Muscle of leg (tissue), 3 donors: ENCODE measurements at regions not wholly inside any gene's neighbourhood (a gene's known extent, or its start where the extent isn't known, plus 50 kb on each side); places are given as distances from the start of the nearest gene placed in this dataset.
A peak's percentile ranks its signal among the peaks of the same experiment; 100 is the strongest.
"Not testable (repeated sequence)": the region's sequence is repeated elsewhere in the genome, so short reads cannot be mapped to it uniquely, and the experiment has no call there.

Source experiments
- DNase-seq: peaks from one replicate; pipeline ENCODE4 v3.0.0; 2013
- H3K27ac ChIP-seq: one replicate; pipeline ENCODE4 v1.5.1; 2013; ENCODE audit warnings: mild to moderate bottlenecking, low read length, control low read depth
- H3K27me3 ChIP-seq: one replicate; pipeline ENCODE4 v1.6.1; 2013; ENCODE audit warnings: low read length; ENCODE audit not compliant: control insufficient read depth, insufficient read depth
- H3K36me3 ChIP-seq: one replicate; pipeline ENCODE4 v1.6.1; 2013; ENCODE audit warnings: low read length; ENCODE audit not compliant: control insufficient read depth, insufficient read depth
- H3K4me1 ChIP-seq: one replicate; pipeline ENCODE4 v1.6.1; 2013; ENCODE audit warnings: low read length; ENCODE audit not compliant: control insufficient read depth, insufficient read depth
- H3K4me3 ChIP-seq: one replicate; pipeline ENCODE4 v1.5.1; 2013; ENCODE audit warnings: low read length, control low read depth
- H3K9me3 ChIP-seq: replicated peaks from 2 replicates; pipeline ENCODE4 v1.6.1; 2013; ENCODE audit warnings: low read depth, low read length; ENCODE audit not compliant: control insufficient read depth
- WGBS: methylation state at CpG from one replicate; pipeline ENCODE4 v1.1.5; 2013; ENCODE audit warnings: missing lambda C conversion rate; ENCODE audit not compliant: insufficient coverage; 5-methylcytosine and 5-hydroxymethylcytosine counted together

DNA sequence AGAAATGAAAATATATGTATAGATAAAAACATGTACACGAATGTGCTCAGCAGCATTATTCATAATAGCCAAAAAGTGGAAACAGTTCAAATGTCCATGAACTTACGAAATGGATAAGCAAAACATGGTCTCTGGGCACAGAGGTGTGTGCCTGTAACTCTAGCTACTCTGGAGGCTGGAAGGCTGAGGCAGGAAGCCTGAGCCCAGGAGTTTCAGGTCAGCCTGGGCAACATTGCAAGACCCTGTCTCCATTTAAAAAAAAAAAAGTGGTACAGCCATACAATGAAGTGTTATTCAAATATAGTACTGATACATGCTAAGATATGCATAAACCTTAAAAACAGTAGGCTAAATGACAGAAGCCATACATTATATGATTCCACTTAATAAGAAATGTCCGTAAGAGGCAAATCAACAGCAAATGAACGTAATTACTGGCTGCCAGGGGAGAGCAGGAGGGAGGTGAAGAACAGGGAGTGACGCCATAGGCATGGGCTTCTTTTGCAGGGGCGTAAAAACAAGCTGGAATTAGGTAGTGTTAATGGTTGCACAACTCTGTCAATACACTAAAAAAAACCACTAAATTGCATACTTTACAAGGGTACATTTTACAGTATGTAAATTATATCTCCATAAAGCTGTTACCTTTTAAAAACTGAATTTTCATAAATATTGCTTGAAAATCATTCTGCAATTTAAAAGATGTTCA is 87.2 kb upstream of the PLEKHM1 start:
- no peak overlapping the region for H3K27ac ChIP-seq
- no peak for DNase-seq
- H3K4me3 ChIP-seq = no peak overlapping the region
- peaks cover 5% of the 10 kb centered on the region for H3K4me1 ChIP-seq
- 73% methylated on average over 1 of the region's 6 CpGs for WGBS
- no peaks in the 10 kb centered on the region for H3K9me3 ChIP-seq
- peaks cover 13% of the 10 kb centered on the region for H3K36me3 ChIP-seq
- H3K27me3 ChIP-seq = no peaks in the 10 kb centered on the region

DNA sequence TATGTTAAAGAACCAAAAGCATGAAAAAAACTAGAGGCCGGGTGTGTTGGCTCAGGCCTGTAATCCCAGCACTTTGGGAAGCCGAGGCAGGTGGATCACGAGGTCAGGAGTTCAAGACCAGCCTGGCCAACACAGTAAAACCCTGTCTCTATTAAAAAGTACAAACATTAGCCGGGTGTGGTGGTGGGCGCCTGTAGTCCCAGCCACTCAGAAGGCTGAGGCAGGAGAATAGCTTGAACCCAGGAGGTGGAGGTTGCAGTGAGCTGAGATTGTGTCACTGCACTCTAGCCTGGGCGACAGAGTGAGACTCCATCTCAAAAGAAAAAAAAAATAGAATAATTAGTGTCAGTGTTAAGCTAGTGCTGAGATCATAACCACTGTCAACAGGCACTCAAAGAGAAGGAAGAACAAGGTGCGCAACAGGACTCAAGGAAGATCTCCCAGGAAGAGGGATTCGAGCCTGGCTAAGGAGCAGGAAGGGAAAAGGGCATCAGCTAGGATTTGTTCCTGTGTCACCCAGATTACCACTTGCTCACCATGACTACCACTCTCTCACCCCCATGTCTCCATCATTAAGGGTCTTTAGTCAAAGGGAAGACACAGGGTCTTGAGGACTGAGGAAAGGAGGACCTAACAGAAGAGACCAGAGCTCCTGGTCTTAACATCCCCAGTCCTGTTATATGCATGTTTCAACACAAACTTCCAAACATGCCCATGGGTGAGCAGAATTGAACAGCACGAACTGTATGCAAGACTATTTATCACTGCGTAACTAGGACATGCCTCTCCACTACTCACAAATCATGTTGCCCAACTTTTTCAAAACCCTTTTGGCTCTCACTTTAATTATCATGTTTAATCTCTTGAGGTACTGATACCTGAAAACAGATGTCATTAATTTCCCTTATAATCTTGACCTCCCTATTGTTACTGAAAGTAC is 88.3 kb upstream of the PLEKHM1 start:
- H3K9me3 ChIP-seq = no peaks in the 10 kb centered on the region
- H3K4me1 ChIP-seq = peaks cover 7% of the 10 kb centered on the region
- WGBS = 95% methylated on average over 5 of the region's 10 CpGs
- no peaks in the 10 kb centered on the region for H3K27me3 ChIP-seq
- DNase-seq = no peak
- peaks cover 13% of the 10 kb centered on the region for H3K36me3 ChIP-seq
- H3K27ac ChIP-seq = no peak overlapping the region
- H3K4me3 ChIP-seq = no peak overlapping the region

DNA sequence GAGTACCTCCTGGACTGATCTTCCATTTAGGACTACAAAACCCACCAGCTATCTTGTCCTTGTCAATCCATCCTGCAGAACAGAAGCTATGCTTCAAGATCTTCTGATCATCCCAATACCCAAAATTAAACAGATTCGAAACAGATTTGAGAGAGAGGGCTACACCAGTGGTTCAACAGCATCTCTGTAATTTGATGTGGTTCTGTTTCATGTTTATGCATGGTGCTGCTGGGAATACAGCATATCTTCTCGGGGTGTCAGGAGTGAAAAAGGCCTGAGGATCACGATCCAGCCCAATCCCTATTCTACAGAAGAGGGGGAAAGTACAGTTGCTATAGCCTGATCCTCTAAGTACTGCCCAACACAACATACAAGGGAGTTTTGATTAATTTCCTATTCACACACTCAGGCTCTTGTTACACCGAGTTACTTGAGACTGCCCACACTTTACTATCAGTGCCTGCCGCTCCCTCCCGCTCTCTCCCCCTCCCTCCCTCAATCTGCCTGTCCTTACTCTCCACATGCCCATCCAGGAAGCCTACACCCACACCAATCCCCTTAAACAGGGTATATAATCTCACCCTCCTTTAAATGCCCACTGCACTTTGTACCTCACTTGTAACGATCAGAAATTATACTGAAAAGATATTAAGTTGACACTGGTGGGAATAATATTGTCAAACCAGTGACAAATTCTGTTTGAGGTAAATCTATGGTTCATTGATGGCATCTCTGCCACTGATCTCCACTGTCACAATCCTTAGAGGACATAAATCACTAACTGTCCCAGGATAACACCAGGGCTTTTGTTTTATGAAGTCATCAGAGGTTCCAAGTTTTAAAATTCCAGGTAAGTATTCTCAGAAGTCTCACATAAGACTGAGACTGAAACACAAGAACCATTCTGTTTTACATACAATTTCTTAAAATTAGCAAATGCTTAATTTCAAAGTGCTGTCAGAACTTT is 89.3 kb upstream of the PLEKHM1 start:
- Histone ChIP-seq H3K4me3 (no peak overlapping the region), H3K27me3 (no peaks in the 10 kb centered on the region), H3K27ac (no peak overlapping the region), H3K4me1 (peaks cover 11% of the 10 kb centered on the region), H3K9me3 (no peaks in the 10 kb centered on the region), H3K36me3 (peaks cover 13% of the 10 kb centered on the region)
- WGBS = 66% methylated on average over 4 of the region's 7 CpGs
- DNase-seq = peak; percentile 16

DNA sequence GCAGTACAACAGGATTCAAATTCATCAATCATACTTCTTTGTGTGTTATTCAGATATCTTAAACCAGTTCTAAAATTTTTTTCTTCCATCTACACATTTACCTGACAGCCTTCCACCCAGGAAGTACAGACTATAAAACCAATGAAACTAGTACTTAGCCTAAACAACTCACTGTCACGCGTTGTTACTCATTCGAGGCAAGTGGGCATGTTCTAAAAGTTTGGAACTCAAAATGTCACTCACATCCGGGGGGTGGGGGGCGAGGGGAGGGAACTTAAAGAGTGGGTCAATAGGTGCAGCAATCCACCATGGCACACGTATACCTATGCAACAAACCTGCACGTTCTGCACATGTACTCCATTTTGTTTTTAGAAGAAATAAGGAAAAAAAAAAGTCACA is 90.4 kb upstream of the PLEKHM1 start:
- WGBS = 96% methylated on average over 4 of the region's 7 CpGs
- DNase-seq = no peak
- Histone ChIP-seq H3K9me3 (no peaks in the 10 kb centered on the region), H3K27me3 (no peaks in the 10 kb centered on the region), H3K4me1 (peaks cover 6% of the 10 kb centered on the region), H3K36me3 (peaks cover 9% of the 10 kb centered on the region), H3K27ac (no peak overlapping the region), H3K4me3 (no peak overlapping the region)

DNA sequence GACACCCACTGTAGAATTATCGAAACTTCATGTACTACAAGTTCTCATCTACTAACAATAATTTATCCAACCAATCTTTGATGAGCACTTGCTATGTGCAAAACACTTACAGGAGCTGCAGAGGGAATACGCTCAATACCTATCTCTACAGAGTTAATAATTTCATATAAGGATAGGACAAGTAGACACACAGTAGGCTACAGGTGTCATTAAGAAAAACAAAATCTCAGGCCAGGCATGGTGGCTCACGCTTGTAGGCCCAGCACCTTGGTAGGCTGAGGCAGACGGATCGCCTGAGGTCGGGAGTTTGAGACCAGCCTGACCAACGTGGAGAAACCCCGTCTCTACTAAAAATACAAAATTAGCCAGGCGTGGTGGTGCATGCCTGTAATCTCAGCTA is 91.3 kb upstream of the PLEKHM1 start:
- H3K27me3 ChIP-seq = no peaks in the 10 kb centered on the region
- no peak overlapping the region for H3K27ac ChIP-seq
- DNase-seq = no peak
- peaks cover 8% of the 10 kb centered on the region for H3K36me3 ChIP-seq
- no peak overlapping the region for H3K4me3 ChIP-seq
- H3K9me3 ChIP-seq = no peaks in the 10 kb centered on the region
- no CpG with 5 or more reads among the region's 9 CpGs for WGBS
- peaks cover 6% of the 10 kb centered on the region for H3K4me1 ChIP-seq

DNA sequence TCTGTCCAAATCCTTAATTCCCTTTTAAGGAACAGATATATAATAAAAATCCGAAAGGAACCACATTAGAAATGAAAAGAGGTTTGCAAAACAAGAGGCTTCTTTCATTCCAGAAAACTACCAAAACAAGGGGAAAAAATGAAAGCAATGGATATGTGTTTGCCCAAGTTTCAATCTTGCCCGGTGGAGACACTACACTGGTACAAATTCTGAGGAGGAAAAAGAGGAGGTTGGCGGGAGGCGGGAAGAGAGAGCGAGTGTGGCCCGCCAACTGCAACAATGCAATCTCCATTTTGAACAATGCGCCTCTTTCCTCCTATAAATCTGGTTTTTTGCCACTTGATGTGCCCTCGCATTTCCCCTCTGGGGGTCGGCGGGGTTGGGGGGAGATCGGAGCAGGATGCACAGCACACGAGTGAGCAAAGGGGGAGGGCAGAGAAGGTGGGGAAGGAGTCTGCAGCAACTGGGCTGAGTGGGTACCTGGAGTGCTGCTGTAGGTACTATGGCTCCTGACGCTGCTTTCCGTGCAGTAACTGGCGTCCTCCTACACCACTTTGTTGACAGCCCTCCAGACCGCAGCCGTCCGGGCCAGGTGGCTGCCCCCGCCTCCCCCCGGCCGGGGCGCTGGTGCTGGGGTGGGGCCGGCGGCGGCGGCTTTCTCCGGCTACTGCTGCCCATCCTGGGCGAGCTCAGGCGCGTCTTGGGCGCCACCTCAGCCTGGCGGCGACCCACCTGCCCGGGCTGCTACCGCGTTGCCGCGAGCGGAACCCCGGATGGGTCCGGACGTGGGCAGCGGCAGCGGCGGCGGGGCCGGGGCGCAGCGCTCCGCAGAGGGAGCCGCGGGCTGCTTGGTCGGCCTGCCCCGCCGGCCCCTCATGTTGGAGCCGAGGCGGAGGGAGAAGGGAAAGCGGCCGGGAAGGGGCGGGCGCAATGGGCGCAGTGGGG is 93.8 kb upstream of the PLEKHM1 start:
- Histone ChIP-seq H3K9me3 (no peaks in the 10 kb centered on the region), H3K27me3 (no peaks in the 10 kb centered on the region), H3K27ac (peak overlapping the region; percentile 83), H3K36me3 (peaks cover 2% of the 10 kb centered on the region), H3K4me1 (peaks cover 6% of the 10 kb centered on the region), H3K4me3 (peak overlapping the region; percentile 64)
- under 1% methylated on average over 44 of the region's 62 CpGs for WGBS
- DNase-seq = peak; percentile 85

DNA sequence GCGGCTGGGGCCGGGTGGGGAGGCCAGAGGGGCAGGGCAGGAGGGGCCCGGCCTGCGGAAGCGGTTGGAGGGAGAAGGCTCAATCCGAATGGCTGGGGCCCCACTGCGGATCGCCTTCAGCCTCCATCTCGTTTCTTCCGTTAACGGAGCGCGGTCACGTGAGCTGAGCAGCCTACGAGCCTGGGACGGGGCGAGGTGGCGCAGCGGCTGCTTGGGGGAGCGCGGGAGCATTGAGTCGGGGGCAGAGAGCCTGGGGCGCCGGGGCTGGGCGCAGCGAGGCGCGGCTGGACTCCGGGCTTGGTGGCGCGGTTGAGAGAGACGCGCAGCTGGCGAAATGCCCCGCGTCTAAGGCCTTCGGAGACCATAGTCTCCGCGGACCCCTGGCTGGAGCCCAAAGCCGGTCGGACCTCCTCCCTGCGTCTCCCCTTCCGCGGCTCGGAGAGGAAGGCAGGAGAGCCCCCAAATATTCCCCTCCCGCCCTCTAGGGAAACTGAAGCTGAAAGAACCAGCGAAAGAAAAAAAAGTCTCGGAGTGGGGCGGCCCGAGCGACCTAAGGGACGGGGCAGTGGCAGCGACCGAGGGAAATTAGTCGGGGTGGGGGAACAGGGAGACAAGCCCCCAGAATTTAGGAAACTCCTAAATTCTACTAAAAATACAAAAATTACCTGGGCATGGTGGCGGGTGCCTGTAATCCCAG is 94.7 kb upstream of the PLEKHM1 start:
- not testable (repeated sequence) for H3K9me3 ChIP-seq, H3K4me1 ChIP-seq, H3K27me3 ChIP-seq, H3K36me3 ChIP-seq
- 0% methylated on average over 30 of the region's 56 CpGs for WGBS
- DNase-seq = peak; percentile 97
- Histone ChIP-seq H3K27ac (peak overlapping the region; percentile 67), H3K4me3 (peak overlapping the region; percentile 64)

DNA sequence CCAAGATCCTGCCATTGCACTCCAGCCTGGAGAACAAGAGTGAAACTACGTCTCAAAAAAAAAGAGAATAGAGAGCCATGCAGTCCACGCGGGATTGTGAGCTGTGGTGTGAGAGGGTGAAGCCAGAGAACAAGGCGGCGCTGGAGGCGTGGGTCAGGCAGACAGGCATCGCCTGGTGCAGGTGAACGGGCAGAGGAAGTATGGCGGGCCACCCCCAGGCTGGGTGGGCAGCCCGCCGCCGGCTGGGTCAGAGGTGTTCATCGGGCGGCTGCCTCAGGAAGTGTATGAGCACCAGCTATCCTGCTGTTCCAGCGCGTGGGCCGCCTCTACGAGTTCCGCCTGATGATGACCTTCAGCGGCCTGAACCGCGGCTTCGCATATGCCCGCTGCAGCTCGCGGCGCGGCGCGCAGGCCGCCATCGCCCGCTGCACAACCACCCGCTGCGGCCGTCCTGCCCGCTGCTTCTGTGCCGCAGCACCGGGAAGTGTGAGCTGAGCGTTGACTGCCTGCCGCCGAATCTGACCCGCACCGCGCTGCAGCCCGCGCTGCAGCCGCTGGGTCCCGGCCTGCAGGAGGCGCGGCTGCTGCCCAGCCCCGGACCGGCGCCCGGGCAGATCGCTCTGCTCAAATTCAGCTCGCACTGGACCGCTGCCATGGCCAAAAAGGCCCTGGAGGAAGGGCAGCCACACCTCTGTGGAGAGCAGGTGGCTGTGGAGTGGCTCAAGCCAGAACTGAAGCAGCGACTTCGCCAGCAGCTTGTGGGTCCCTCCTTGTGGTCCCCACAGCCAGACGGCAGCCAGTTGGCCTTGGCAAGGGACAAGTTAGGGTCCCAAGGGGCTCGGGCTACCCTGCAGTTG is 95.5 kb upstream of the PLEKHM1 start:
- not testable (repeated sequence) for H3K36me3 ChIP-seq, H3K4me1 ChIP-seq
- 2% methylated on average over 30 of the region's 62 CpGs for WGBS

More for the DNA sequence above, 95.5 kb upstream of the PLEKHM1 start:
- peak; percentile 45 for DNase-seq
- not testable (repeated sequence) for H3K27ac ChIP-seq, H3K27me3 ChIP-seq, H3K9me3 ChIP-seq
- peak overlapping the region; percentile 64 for H3K4me3 ChIP-seq
